Left colon (tissue), 2 donors: ENCODE measurements at regions not wholly inside any gene's neighbourhood (a gene's known extent, or its start where the extent isn't known, plus 50 kb on each side); places are given as distances from the start of the nearest gene placed in this dataset.
A peak's percentile ranks its signal among the peaks of the same experiment; 100 is the strongest.
"Not testable (repeated sequence)": the region's sequence is repeated elsewhere in the genome, so short reads cannot be mapped to it uniquely, and the experiment has no call there.

ENCODE experiments used
- ATAC-seq: fragments of 200-7000 bp; cut with Tn5 transposase; one replicate; pipeline ENCODE4 v1.9.1; 2020; ENCODE audit warnings: mild to moderate bottlenecking, moderate library complexity
- DNase-seq, 2 donors: peaks; one replicate each; pipeline ENCODE4 v3.0.0-alpha.2; 2020
- intact Hi-C, 2 donors: fragments of 100-400 bp; cut with DNase I in 1 of 2; cut with micrococcal nuclease in 1 of 2; formaldehyde crosslinking; loops; one replicate each; pipeline versions ENCODE4 v1.11.2 to v1.14.0; 2022; cut with DNase I, micrococcal nuclease
- donor health status: DM: no; HTN: no; CAD: no.
- donor health status: DM: yes; HTN: yes; CAD: no.

DNA sequence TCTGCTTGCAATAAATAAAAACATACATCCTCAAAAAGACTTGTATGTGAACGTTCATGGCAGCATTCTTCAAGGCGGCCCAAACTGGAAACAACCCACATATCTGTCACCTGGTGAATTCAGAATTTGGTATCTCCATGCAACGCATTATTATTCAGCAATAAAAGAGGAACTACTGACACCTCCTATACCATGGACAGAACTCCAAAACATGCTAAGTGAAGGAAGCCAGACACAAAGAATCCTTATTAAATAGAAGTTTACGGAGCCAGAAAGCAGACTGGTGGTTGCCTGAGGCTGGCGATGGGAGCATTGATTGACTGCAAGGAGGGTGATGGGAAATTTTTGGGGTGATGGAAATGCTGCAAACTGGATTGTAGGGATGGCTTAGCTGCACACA lies 530.8 kb upstream of the DPP6 start:
- ATAC-seq (no peak), DNase-seq (no peak)
- intact Hi-C loops, result no loop called here

DNA sequence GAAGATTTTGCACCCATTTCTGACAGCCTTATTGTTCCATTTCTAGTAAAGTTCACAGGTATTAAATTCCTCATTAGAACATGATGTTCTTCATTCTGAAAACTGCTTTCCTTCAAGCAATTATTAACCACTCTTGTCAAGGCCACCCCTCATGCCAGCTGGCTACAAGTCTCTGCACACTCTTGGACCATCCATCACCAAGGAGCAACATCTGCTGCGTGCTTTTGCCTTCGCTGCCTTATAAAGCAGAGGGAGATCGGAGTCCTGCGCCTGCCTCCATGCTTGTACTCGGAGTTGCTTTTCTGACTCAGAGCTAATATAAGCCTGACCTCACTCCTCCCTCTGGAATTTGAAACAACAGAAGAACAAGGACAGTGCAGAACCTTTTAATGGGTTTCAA lies 529.9 kb upstream of the DPP6 start:
- peak in 1 of 2 donors; percentile 78 for DNase-seq
- intact Hi-C loops, result no loop called here
- no peak for ATAC-seq

- intact Hi-C loops, result no loop called here
- DNase-seq (peak in 1 of 2 donors; percentile 41), ATAC-seq (no peak)
Measured at GRCh38 chr7:153523320-153524015, 528.7 kb upstream of the DPP6 start.

DNA sequence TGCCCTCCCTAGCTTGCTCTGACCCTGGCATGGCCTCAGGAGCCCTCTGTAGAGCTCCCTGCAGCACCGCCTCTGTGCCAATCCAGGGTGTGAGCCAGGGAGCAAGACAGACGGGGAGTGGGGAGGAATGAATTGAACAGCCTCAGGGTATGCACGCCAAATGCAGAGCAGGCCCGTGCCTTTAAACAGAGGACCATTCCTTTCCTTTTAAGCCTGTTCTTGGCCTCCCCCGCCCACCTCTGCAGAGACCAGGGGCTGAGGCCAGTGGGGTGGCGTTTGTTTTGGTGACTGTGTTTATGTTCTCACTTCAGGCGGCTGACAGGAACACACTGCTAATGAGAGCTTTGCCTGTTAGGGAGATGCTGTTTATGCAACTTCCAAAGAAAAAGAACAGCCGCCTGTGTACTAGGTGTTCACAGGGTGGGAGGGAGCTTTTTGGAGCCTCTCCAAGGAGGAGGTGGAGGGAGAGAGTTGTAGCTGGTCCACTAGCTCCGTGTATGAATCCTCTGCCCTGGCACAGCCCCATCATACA lies 528.1 kb upstream of the DPP6 start:
- DNase-seq (peak; percentile 22 to 75), ATAC-seq (peak; percentile 23)
- intact Hi-C loops, result no loop called here

DNA sequence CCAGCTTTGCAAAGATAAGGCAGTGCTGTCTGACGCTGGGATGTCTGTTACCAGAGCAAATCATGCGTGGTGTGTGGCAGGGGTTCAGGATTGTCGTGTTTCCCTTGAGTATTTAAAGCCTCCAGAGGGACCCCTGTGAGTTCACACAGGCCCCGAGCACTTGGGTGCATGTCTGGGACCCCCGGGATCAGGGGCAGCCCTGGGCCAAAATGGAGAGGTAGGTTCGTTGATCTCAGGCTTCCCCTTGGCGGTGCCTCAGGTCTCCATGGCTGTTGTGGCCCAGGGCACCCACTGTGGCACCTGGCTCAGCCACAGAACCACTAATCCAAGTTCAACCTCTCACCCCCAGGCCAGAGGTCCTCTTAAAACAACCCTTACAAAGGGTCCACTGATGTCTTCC lies 523.1 kb upstream of the DPP6 start:
- intact Hi-C loops, result no loop called here
- DNase-seq (no peak), ATAC-seq (no peak)

- intact Hi-C loops, result no loop called here
- ATAC-seq (no peak), DNase-seq (no peak)
Measured at GRCh38 chr7:153529651-153530165, 522.5 kb upstream of the DPP6 start.

- intact Hi-C loops, result no loop called here
- DNase-seq (no peak), ATAC-seq (no peak)
Measured at GRCh38 chr7:153530441-153530840, 521.8 kb upstream of the DPP6 start.

- DNase-seq (no peak), ATAC-seq (no peak)
- intact Hi-C loops, result no loop called here
Measured at GRCh38 chr7:153532326-153532725, 519.9 kb upstream of the DPP6 start.

DNA sequence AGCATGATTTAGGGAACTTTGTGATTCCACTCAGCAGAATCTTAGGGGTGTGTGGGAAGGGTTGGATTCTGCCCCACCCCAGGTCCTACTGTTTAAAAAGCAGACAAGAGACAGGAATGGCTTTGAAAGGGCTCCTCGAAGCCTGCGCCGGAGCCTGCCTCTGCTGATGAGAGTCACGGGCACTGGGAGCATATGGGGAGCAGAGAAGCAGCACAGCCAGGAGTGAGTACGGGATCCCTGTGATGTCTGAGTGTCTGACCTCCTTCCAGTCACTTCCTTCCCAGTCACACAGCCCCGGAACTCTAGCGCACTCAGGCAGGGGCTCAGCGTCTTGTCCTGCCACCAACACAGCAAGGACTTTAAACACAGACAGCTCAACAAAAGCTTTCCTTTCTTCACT lies 514.9 kb upstream of the DPP6 start:
- intact Hi-C loops, result no loop called here
- ATAC-seq, result no peak
- DNase-seq, result no peak

DNA sequence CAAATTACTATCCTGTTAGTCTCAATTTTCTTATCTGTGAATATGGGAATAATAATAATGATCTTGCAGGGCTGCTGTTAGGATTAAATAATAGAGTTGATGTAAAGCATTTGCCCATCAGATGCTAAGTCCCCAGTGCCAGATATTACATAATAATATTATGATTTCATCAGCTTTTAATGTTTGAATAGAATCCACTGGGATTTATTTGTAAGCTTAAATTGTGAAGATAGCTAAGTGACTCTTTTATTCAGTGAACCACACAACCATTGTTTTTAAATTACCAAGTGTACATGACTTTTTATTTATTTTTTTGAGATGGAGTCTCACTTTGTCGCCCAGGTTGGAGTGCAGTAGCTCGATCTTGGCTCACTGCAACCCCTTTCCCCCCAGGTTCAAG lies 510.3 kb upstream of the DPP6 start:
- ATAC-seq, result no peak
- intact Hi-C loops, result no loop called here
- no peak for DNase-seq

GRCh38 chr7:153543232-153543631 lies 509.0 kb upstream of the DPP6 start:
- ATAC-seq, result no peak
- intact Hi-C loops, result no loop called here
- no peak for DNase-seq

DNA sequence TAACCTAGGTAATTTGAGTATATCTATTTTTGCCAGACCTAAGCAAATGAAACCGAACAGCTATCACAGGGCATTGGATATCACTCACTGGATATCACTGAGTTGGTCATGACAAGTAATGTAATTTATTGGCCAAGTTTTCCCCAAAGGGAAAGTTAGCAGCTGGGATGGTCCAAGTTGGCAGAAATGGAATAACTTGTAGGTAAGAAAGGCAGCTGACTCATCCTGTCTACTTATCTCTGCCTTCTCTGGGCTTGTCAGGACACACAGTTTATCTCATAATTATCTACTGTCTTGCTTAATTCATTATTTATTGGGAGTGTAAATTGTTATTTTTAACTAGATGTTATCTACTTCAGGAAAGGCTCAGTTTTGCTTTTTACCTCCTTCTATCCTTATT lies 502.0 kb upstream of the DPP6 start:
- intact Hi-C loops, result no loop called here
- DNase-seq, result no peak
- ATAC-seq, result no peak

DNA sequence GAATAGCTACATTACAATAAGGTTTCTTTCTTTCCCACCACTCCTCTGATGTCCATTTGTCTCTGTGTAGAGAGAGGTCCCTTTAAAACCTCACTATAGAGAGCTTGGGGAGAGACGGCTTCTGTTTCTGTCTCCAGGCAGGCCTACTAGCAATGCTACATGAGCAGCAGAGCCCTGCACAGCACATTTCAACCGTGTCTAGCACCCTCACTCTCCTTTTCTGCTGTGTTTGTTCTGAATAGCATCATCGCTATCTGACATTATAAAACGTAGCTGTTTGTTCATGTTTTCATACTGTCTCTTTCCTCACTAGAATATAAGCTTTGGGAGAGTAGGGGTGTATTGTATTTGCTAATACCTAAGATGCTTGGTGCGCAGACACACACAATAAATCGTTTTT lies 487.8 kb upstream of the DPP6 start:
- DNase-seq, result no peak
- intact Hi-C loops, result no loop called here
- ATAC-seq, result no peak

DNA sequence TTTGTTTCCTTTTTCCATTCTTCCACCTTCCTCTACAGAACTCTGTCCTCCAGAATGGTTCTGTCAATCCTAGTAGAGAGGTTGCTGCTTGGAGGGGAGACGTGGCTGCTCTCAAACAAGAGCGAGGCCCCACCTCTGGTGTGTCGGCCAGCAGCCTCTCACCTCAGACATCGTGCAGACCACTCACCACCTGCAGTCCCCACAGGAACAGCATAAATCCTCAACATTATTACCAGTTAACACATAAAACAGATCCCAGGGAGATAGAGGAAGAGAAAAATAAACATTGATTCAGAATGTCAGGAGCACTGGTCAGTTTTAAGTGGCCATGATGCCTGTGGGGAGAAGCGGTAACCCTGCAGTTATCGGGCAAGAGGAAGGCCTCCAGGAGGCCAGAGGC lies 485.9 kb upstream of the DPP6 start:
- no peak for DNase-seq
- intact Hi-C loops, result no loop called here
- no peak for ATAC-seq

DNA sequence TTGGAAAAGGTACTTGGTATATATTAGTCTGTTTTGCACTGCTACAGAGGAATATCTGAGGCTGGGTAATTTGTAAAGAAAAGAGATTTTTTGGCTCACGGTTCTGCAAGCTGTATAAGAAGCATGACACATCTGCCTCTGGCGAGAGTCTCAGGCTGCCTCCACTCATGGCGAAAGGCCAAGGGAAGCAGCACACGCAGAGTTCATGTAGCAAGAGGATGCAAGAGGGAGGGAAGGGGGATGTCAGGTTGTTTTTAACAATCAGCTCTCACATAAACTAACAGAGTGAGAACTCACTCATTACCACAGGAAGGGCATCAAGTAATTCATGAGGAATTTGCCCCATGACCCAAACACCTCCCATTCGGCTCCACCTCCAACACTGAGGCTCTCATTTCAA lies 484.8 kb upstream of the DPP6 start:
- no peak for ATAC-seq
- peak; percentile 6 to 42 for DNase-seq
- intact Hi-C loops, result no loop called here

GRCh38 chr7:153569520-153569919 lies 482.7 kb upstream of the DPP6 start:
- ATAC-seq, intact Hi-C loops, DNase-seq: not testable (repeated sequence)

- no peak for ATAC-seq
- intact Hi-C loops, result no loop called here
- DNase-seq, result no peak
Measured at GRCh38 chr7:153576096-153576495, 476.1 kb upstream of the DPP6 start.

- intact Hi-C loops, result no loop called here
- DNase-seq (no peak), ATAC-seq (no peak)
Measured at GRCh38 chr7:153581419-153581818, 470.8 kb upstream of the DPP6 start.

DNA sequence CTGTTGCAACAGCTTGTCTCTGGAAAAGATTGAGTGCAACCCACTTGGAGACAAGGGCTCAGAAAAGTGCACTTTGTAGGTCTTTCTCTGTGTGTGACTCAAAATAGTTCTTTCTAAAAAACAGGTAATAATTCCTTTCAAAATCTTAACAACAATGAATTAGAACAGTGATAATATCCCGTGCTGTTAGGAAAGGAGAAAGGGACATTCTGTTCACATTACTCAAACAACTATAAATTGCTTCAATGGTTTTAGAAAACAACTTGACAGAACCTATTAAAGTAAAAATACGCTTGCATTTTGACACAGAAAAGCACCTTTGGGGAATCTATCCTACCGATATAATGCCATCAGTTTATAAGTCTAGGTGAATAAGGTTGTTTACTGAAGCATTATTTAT lies 468.1 kb upstream of the DPP6 start:
- intact Hi-C loops, result no loop called here
- DNase-seq (no peak), ATAC-seq (no peak)

DNA sequence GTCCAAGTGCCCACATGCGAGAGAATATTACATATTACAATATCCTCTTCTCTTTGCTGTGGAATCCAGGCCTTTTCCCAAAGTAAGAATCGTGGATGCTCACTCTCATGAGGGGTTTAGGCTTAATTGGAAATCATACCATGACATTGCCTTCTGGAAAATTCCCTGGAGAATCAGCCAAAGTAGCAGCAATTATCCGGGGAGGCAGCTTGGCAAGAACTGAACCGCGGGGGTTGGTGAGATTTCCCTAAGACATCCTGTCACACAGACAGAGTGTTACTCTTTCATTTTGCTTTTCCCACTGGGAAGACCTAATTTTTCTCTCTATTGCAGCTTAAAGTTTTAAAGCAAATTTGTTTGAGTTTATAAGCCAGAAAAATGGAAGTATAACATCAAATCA lies 463.6 kb upstream of the DPP6 start:
- DNase-seq (no peak), ATAC-seq (no peak)
- intact Hi-C loops, result no loop called here

GRCh38 chr7:153590136-153590535 lies 462.1 kb upstream of the DPP6 start:
- no peak for ATAC-seq
- intact Hi-C loops, result no loop called here

More at GRCh38 chr7:153590136-153590535, 462.1 kb upstream of the DPP6 start:
- no peak for DNase-seq
